Right renal cortex interstitium (tissue), 3 donors: ENCODE measurements at regions not wholly inside any gene's neighbourhood (a gene's known extent, or its start where the extent isn't known, plus 50 kb on each side); places are given as distances from the start of the nearest gene placed in this dataset.

Experiments
- DNase-seq, 3 donors: peaks; one replicate each; pipeline ENCODE4 v3.0.0-alpha.2; 2013; ENCODE audit warnings: low read depth in 3 of 3, low spot score in 2 of 3

DNA sequence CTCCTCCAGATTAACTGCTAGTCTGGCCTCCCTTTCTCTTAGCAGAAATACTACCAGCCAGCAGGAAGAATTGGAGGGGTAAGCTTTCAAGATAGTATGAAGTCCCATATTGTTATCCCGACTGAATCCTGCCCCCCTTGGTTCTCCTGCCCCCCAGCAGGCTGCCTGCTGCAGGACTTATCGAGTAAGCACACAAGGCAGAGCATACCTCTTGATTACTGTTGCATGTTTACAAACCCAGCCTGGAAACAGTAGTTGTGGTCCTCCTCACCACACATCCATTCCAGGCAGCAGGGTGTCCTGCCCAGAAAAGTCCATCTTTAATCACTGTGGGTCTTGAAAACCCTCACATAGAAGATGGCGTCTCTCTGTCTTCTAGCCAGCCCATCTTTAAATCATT, 66.8 kb upstream of the PPP2R3A start:
- DNase-seq: no peak

DNA sequence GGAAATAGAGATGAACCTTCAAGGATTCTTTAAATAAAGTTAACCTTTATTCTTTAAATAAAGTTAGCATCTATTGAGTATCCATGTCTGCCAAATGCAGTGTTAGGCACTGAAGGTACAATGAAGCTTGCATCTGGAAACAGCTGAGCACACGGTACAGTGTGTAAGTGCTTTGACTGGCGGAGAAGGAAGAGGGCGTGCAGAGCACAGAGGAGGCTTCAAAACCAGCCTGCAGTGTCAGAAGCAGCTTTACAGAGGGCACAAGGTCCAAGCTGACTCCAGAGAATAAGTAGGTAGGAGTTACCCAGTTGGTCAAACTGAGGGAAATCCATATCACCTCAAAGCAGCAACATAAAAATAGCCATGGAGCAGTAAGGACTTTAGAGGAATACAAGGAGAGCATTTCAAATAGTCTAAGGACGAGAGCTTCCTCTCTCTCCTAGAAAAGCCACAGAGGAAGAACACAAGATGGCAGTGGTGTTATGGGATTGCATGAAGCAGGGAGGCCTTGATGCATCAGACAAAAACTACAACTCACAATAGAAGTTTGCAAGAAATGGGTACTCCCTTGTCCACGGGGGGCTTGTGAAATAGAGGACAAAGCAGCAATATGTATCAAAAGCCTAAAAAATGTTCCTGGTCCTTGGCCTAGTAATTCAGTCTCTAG, 60.3 kb upstream of the PPP2R3A start:
- no peak for DNase-seq

DNA sequence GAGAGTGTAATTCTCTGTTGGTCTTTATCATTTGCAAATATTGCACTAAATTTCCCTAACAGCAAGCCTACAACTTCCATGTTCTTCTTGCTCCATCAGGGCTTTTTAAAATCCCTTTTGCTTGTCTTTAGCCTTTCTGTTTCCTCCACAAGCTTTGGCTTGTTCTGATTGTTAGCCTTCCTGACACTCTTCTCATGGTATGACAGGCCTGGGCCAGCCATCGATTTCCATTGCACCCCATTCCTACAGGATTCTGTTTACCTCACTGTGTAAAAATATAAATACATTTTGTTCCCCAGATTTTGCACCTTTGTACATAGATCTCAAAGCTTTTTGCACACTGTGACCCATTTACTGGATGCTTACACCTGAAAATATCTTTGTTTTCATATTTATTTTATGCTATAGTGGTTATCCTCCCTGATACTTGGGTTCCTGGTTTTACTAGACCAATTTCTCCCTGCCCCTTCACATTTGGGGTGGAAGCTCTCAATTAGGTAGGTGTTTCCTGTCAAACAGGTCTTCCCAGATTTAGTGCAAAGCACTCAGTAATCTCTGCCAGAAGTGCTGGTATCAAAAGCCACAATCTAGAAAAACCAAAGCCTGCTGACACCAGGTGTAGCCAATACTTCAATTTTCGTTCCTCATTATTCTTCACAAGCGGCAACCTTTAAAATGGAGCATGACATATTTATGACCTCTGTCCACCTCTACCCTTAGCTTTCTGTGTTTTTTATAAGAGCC, 57.9 kb upstream of the PPP2R3A start:
- DNase-seq: no peak

DNA sequence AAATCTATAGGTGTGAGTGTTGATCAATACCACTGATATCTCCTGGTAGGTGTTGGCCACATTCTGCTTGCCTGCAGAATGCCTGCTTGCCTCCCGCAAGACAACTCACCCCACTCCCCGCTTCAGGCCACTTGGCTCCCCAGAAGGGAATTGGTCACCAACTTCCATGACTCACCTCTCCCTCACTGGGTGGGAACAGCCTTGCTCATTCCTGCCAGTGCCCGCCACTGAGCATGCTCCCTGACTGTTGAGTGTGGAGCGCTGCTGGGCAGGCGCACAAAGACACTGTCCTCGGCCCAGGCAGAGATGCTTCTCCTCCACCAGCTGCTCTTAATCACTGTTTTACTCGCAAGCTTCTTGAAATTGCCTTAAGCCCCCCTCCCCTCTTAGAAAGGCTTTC, 57.3 kb upstream of the PPP2R3A start:
- DNase-seq: no peak

DNA sequence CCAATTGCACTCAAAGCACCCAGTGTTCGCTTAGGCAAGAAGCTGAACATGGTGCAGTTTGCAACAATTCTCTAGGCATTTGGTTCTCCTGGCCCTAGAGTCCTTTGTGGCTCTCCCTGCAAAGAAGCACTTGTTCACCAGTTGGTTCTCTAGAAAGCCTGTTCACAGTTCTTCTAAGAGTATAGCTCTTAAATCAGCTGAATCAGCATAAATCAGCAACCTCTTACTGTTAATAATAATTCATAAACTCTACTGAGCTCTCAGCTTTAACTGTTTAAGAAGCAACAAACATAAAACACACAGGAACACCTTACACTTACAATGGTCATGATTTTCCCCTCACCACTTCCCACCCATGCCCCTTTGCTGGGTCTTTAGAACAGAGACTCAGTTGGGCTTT, 56.8 kb upstream of the PPP2R3A start:
- DNase-seq: no peak

DNA sequence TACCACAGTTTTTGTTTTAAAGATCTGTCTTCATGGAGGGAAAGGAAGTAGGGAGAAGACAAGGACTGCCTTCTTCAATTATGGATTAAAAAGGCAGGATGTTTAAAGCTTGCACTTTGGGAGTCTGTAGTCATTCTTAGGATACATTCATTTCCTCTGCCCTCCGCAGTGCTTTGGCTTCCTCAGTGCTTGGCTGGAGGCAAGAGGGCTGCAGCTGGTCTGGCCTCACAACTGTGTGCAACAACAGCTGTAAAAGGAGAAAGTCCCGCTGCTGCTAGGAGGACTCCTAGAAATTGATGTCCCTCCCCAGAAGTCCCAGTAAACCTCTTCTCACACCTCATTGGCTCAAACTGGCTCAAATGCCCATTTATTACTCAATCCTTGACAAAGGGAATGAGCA, 54.4 kb upstream of the PPP2R3A start:
- DNase-seq: no peak

DNA sequence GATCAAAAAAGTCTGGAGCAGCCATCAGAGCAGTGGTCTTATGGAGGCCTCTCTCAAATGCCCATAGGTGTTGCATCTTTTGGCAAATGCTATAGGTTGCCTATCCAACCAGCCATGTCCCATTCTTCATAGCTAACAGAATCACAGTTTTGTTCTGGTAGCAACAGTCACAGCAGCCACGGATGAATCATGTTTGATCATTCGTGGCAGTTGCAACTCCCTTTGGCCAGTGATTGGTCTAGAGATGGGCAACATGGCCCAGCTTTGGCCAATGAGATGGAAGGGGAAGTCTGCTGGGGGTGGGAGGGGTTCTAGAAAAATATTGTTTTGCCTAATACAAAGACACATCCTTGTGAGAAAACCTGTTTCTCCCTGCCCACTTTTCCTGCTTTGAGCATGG, 50.3 kb upstream of the PPP2R3A start:
- no peak for DNase-seq
